H1 (cell line): ENCODE measurements at regions not wholly inside any gene's neighbourhood (a gene's known extent, or its start where the extent isn't known, plus 50 kb on each side); places are given as distances from the start of the nearest gene placed in this dataset.

Source experiments
- CTCF ChIA-PET: fragments of 300-600 bp; sonication (Branson Sonifier 250); formaldehyde crosslinking; loops from one replicate; lab custom pipeline; 2021; ENCODE audit not compliant: partially characterized antibody; lab: Charles Lee
- POLR2A ChIA-PET: fragments of 300-600 bp; sonication (Branson Sonifier 250); formaldehyde crosslinking; loops from one replicate; lab custom pipeline; 2021; ENCODE audit warnings: inconsistent platforms; ENCODE audit not compliant: partially characterized antibody; lab: Charles Lee
- DNase-seq, 2 experiments: peaks; one replicate each; pipeline versions ENCODE4 v3.0.0 to v3.0.0-alpha.2; 2010 to 2022; ENCODE audit warnings: low spot score in 2 of 2, low read depth in 1 of 2, mixed read lengths in 1 of 2
- FAIRE-seq: peaks from 2 replicates; lab custom pipeline; 2011; peaks lifted over from hg19 to GRCh38; lab: Jason Lieb, UNC
- H2AFZ ChIP-seq: 2 replicates; pipeline ENCODE4 v1.8.1; 2012; ENCODE audit warnings: low read length, inconsistent platforms
- H2AK5ac ChIP-seq: 2 replicates; pipeline ENCODE4 v1.6.1; 2013; ENCODE audit warnings: low read depth, low read length
- H2BK120ac ChIP-seq: replicated peaks from 2 replicates; pipeline ENCODE3; 2013; ENCODE audit warnings: low read depth, low read length, inconsistent platforms
- H2BK12ac ChIP-seq: 2 replicates; pipeline ENCODE4 v1.6.1; 2013; ENCODE audit warnings: low read depth, low read length
- H2BK15ac ChIP-seq: 2 replicates; pipeline ENCODE4 v1.6.1; 2013; ENCODE audit warnings: low read length
- H2BK20ac ChIP-seq: 2 replicates; pipeline ENCODE4 v1.6.1; 2013; ENCODE audit warnings: low read length
- H2BK5ac ChIP-seq: 2 replicates; pipeline ENCODE4 v1.6.1; 2013; ENCODE audit warnings: low read depth, low read length
- H3K14ac ChIP-seq: 2 replicates; pipeline ENCODE4 v1.6.1; 2013; ENCODE audit warnings: inconsistent platforms; ENCODE audit not compliant: insufficient read length
- H3K18ac ChIP-seq: 2 replicates; pipeline ENCODE4 v1.6.1; 2013; ENCODE audit warnings: low read length; ENCODE audit errors: extremely low read depth
- H3K23ac ChIP-seq: 2 replicates; pipeline ENCODE4 v1.6.1; 2013; ENCODE audit warnings: inconsistent platforms; ENCODE audit not compliant: insufficient read length
- H3K23me2 ChIP-seq: 2 replicates; pipeline ENCODE4 v1.6.1; 2013; ENCODE audit warnings: low read depth, low read length
- H3K27ac ChIP-seq: 2 replicates; pipeline ENCODE4 v1.6.1; 2011; ENCODE audit warnings: low read depth, low read length, inconsistent platforms
- H3K27me3 ChIP-seq, 4 experiments: replicated peaks in 1 of 4; 1 replicate in 1 of 4; 2 replicates in 3 of 4; pipeline versions ENCODE4 v1.6.1 to v1.8.1; 2011 to 2013; ENCODE audit warnings: low read length in 3 of 4, mild to moderate bottlenecking in 3 of 4, inconsistent platforms in 2 of 4, mixed read lengths in 2 of 4, moderate library complexity in 1 of 4; ENCODE audit not compliant: control insufficient read depth in 3 of 4, insufficient read depth in 3 of 4; ENCODE audit errors: extremely low read depth in 1 of 4
- H3K36me3 ChIP-seq, 4 experiments: 2 replicates each; pipeline versions ENCODE4 v1.6.1 to v1.8.1; 2011 to 2013; ENCODE audit warnings: mild to moderate bottlenecking in 4 of 4, low read length in 3 of 4, moderate library complexity in 2 of 4, control low read depth in 1 of 4, inconsistent platforms in 1 of 4; ENCODE audit not compliant: insufficient read depth in 4 of 4, control insufficient read depth in 2 of 4
- H3K4ac ChIP-seq: replicated peaks from 2 replicates; pipeline ENCODE3; 2013; ENCODE audit warnings: low read length, low read depth, mixed read lengths, inconsistent platforms; ENCODE audit not compliant: insufficient read length
- H3K4me1 ChIP-seq, 4 experiments: replicated peaks in 1 of 4; 1 replicate in 1 of 4; 2 replicates in 3 of 4; pipeline versions ENCODE4 v1.6.1 to v1.8.1; 2011 to 2013; ENCODE audit warnings: low read length in 3 of 4, inconsistent platforms in 2 of 4, mixed read lengths in 1 of 4; ENCODE audit not compliant: insufficient read depth in 4 of 4, control insufficient read depth in 3 of 4
- H3K4me2 ChIP-seq, 2 experiments: 2 replicates each; pipeline versions ENCODE4 v1.6.1 to v1.8.1; 2011 to 2013; ENCODE audit warnings: low read depth in 2 of 2, low read length in 2 of 2, control low read depth in 1 of 2, inconsistent platforms in 1 of 2, mild to moderate bottlenecking in 1 of 2; ENCODE audit not compliant: insufficient read depth in 1 of 2
- H3K4me3 ChIP-seq, 4 experiments: fragments of 200-600, 300-600 bp in 1 of 4; sonication (generic), shearing (Covaris generic), sonication (Bioruptor Twin) in 1 of 4; 2 replicates each; pipeline versions ENCODE4 v1.5.1 to v1.8.1; 2011 to 2016; ENCODE audit warnings: low read length in 4 of 4, low read depth in 3 of 4, control low read depth in 2 of 4, inconsistent platforms in 2 of 4, mild to moderate bottlenecking in 2 of 4, mixed read lengths in 1 of 4, moderate library complexity in 1 of 4; ENCODE audit not compliant: insufficient read depth in 2 of 4; ENCODE audit errors: extremely low read depth in 1 of 4
- H3K56ac ChIP-seq: replicated peaks from 2 replicates; pipeline ENCODE3; 2013; ENCODE audit warnings: low read depth, mild to moderate bottlenecking, mixed read lengths, low read length, inconsistent platforms; ENCODE audit not compliant: insufficient read length
- H3K79me1 ChIP-seq: 2 replicates; pipeline ENCODE4 v1.6.1; 2013; ENCODE audit warnings: low read depth, low read length, control low read depth
- H3K79me2 ChIP-seq, 2 experiments: 2 replicates each; pipeline versions ENCODE4 v1.6.1 to v1.8.1; 2012 to 2013; ENCODE audit warnings: low read length in 2 of 2, mild to moderate bottlenecking in 2 of 2, inconsistent platforms in 1 of 2; ENCODE audit not compliant: insufficient read depth in 2 of 2, control insufficient read depth in 1 of 2
- H3K9ac ChIP-seq, 4 experiments: replicated peaks in 1 of 4; 1 replicate in 1 of 4; 2 replicates in 3 of 4; pipeline versions ENCODE4 v1.6.1 to v1.8.1; 2011 to 2013; ENCODE audit warnings: low read depth in 3 of 4, low read length in 3 of 4, control low read depth in 2 of 4, mild to moderate bottlenecking in 2 of 4, moderate library complexity in 2 of 4, inconsistent platforms in 1 of 4; ENCODE audit errors: extremely low read depth in 1 of 4
- H3K9me3 ChIP-seq, 2 experiments: 2 replicates each; pipeline versions ENCODE4 v1.6.1 to v1.8.1; 2012 to 2013; ENCODE audit warnings: mild to moderate bottlenecking in 2 of 2, moderate library complexity in 2 of 2, control low read depth in 1 of 2, inconsistent platforms in 1 of 2, low read depth in 1 of 2, low read length in 1 of 2, mixed read lengths in 1 of 2; ENCODE audit not compliant: insufficient read depth in 2 of 2
- H4K20me1 ChIP-seq, 2 experiments: replicated peaks in 1 of 2; 2 replicates each; pipeline versions ENCODE3 to v1.8.1; 2011 to 2013; ENCODE audit warnings: inconsistent platforms in 2 of 2, low read length in 2 of 2, mild to moderate bottlenecking in 1 of 2; ENCODE audit not compliant: insufficient read depth in 2 of 2, control insufficient read depth in 1 of 2
- H4K5ac ChIP-seq: 2 replicates; pipeline ENCODE4 v1.6.1; 2013; ENCODE audit warnings: low read length, low read depth, mixed read lengths, inconsistent platforms; ENCODE audit not compliant: insufficient read length
- H4K8ac ChIP-seq: 2 replicates; pipeline ENCODE4 v1.8.0; 2013; ENCODE audit warnings: mild to moderate bottlenecking, moderate library complexity, low read length, inconsistent platforms; ENCODE audit not compliant: insufficient read depth; ENCODE audit errors: extremely low read depth
- H4K91ac ChIP-seq: replicated peaks from 2 replicates; pipeline ENCODE3; 2013; ENCODE audit warnings: low read length, mixed read lengths, inconsistent platforms; ENCODE audit not compliant: insufficient read length
- HDAC2 ChIP-seq, 2 experiments: fragments of 300-600 bp in 1 of 2; sonication (generic) in 1 of 2; IDR thresholded peaks; 2 replicates each; pipeline ENCODE4 v1.6.1; 2011 to 2012; ENCODE audit warnings: low read depth in 2 of 2, low read length in 2 of 2, mild to moderate bottlenecking in 2 of 2, moderate library complexity in 2 of 2, borderline replicate concordance in 1 of 2, inconsistent platforms in 1 of 2
- MAX ChIP-seq: IDR thresholded peaks from 2 replicates; pipeline ENCODE4 v1.6.1; 2012; ENCODE audit warnings: inconsistent platforms
- NANOG ChIP-seq: IDR thresholded peaks from 2 replicates; pipeline ENCODE4 v1.6.1; 2011; ENCODE audit warnings: low read length, low read depth, mild to moderate bottlenecking, inconsistent platforms; ENCODE audit not compliant: insufficient read depth, poor library complexity, severe bottlenecking
- YY1 ChIP-seq: IDR thresholded peaks from 2 replicates; pipeline ENCODE4 v1.6.1; 2011; ENCODE audit warnings: low read depth, mild to moderate bottlenecking, low read length
- WGBS, 2 experiments: shearing (Covaris generic) in 1 of 2; methylation state at CpG; one replicate each; pipeline versions ENCODE4 v1.1.6 to v1.1.7; 2013 to 2015; ENCODE audit warnings: low lambda C conversion rate in 2 of 2, mixed read lengths in 2 of 2, inconsistent platforms in 1 of 2, low coverage in 1 of 2, missing lambda C conversion rate in 1 of 2; ENCODE audit not compliant: insufficient replicate concordance in 2 of 2, insufficient coverage in 1 of 2, insufficient read length in 1 of 2; ENCODE audit errors: extremely low coverage in 1 of 2, missing lambda C conversion rate in 1 of 2; 5-methylcytosine and 5-hydroxymethylcytosine counted together

- no peak overlapping the region for H3K23ac ChIP-seq
- no peak overlapping the region for H2BK20ac ChIP-seq
- no peak for FAIRE-seq
- no peaks in the 10 kb centered on the region; the same call in 1 of the 2 replicates for H3K23me2 ChIP-seq
- H4K91ac ChIP-seq = no peak overlapping the region
- H2BK120ac ChIP-seq = no peak overlapping the region
- peaks cover 75 to 80% of the 10 kb centered on the region in 2 experiments for H3K9me3 ChIP-seq
- 72% methylated on average over 10 of the region's 11 CpGs; no CpG with 5 or more reads in 1 of the 2 experiments for WGBS, 2 experiments
- no peak overlapping the region for H2BK12ac ChIP-seq
- DNase-seq = no peak
- no peak overlapping the region for H3K4me2 ChIP-seq
- CTCF ChIA-PET = no interaction called here
- no peak overlapping the region for H4K5ac ChIP-seq
- no peak overlapping the region for H2AFZ ChIP-seq
- H2BK5ac ChIP-seq = no peak overlapping the region
- H3K9ac ChIP-seq = no peak overlapping the region
- H2BK15ac ChIP-seq = no peak overlapping the region
- no peak overlapping the region for H3K56ac ChIP-seq
- H3K14ac ChIP-seq = no peak overlapping the region
- no peak overlapping the region for H3K4me3 ChIP-seq
- H3K79me2 ChIP-seq = no peaks in the 10 kb centered on the region
- H4K20me1 ChIP-seq = no peaks in the 10 kb centered on the region
- no peak overlapping the region for H3K27ac ChIP-seq
- H3K27me3 ChIP-seq = no peaks in the 10 kb centered on the region
- no peak overlapping the region for H3K18ac ChIP-seq
- no peak overlapping the region for H3K4ac ChIP-seq
- no peak overlapping the region for H4K8ac ChIP-seq
- H3K4me1 ChIP-seq = no peaks in the 10 kb centered on the region
- POLR2A ChIA-PET = no interaction called here
- no peak overlapping the region for H2AK5ac ChIP-seq
- H3K79me1 ChIP-seq = no peaks in the 10 kb centered on the region
- no peaks in the 10 kb centered on the region for H3K36me3 ChIP-seq
- TF ChIP-seq MAX (no peak), NANOG (no peak), YY1 (no peak), HDAC2 (IDR thresholded peaks at IDR 0.05; ENCODE audit: borderline replicate concordance in 1 of 2, low read depth in 2 of 2, low read length in 2 of 2) (no peak)
These were observed 693.6 kb downstream of the TBC1D22A start for GRCh38 chr22:47456031-47456430.
